Pancreas (tissue), 10 donors: ENCODE measurements at regions not wholly inside any gene's neighbourhood (a gene's known extent, or its start where the extent isn't known, plus 50 kb on each side); places are given as distances from the start of the nearest gene placed in this dataset.

ENCODE experiments used
- ATAC-seq, 4 donors: fragments of 200-7000 bp; cut with Tn5 transposase; one replicate each; pipeline versions ENCODE4 v1.8.0 to v1.9.1; 2020; ENCODE audit warnings: mild to moderate bottlenecking in 4 of 4, moderate library complexity in 4 of 4
- DNase-seq, 6 donors: peaks; one replicate each; pipeline ENCODE4 v3.0.0-alpha.2; 2020
- FAIRE-seq: peaks from 2 replicates; lab custom pipeline; 2012; peaks lifted over from hg19 to GRCh38; lab: Jason Lieb, UNC
- H3K27ac ChIP-seq, 4 donors: fragments of 200-600 bp; sonication (generic); 1 replicate in 3 of 4; 2 replicates in 1 of 4; pipeline versions ENCODE4 v1.5.0 to v1.8.0; 2020
- H3K27me3 ChIP-seq, 4 donors: fragments of 200-600 bp; one replicate each; pipeline ENCODE4 v1.8.0; 2021
- H3K36me3 ChIP-seq, 3 donors: fragments of 200-600 bp; sonication (generic) in 1 of 3; one replicate each; pipeline versions ENCODE4 v1.5.0 to v1.8.0; 2020 to 2021
- H3K4me1 ChIP-seq, 3 donors: fragments of 200-600 bp; one replicate each; pipeline ENCODE4 v1.8.0; 2021
- H3K4me3 ChIP-seq, 4 donors: fragments of 200-600 bp; sonication (generic) in 2 of 4; one replicate each; pipeline versions ENCODE4 v1.5.0 to v1.8.0; 2020 to 2021
- H3K9me3 ChIP-seq, 4 donors: fragments of 200-600 bp; one replicate each; pipeline ENCODE4 v1.8.0; 2021
- WGBS, 2 donors: extraction: QIAGEN DNeasy Blood & Tissue Kit; methylation state at CpG; one replicate each; pipeline ENCODE4 v1.1.7; 2013; 5-methylcytosine and 5-hydroxymethylcytosine counted together
- intact Hi-C, 3 donors: fragments of 100-400 bp; cut with DNase I; formaldehyde crosslinking; loops; one replicate each; pipeline versions ENCODE4 v1.11.1 to v1.14.2; 2022
- TF ChIP-seq, protein P1 (sequence below), 4 donors: fragments of 200-600 bp; sonication (generic) in 3 of 4; IDR thresholded peaks; one replicate each; pipeline versions ENCODE4 v1.5.0 to v1.8.0; 2021; ENCODE audit warnings: antibody characterized with exemption in 4 of 4
- donor health status: healthy with polysubstance abuse.
- donor health status: DM: no; HTN: no; CAD: no; lungs with moderate emphysema.
- donor health status: DM: no; HTN: no; CAD: no.
- donor health status: control.
- donor health status: control.
- donor health status: Bipolar disorder and iron deficiency.
- donor health status: DM: yes; HTN: yes; CAD: no.
- donor health status: DM: no; HTN: no; CAD: no.
- donor health status: DM: no; HTN: no; CAD: no.
- donor health status: DM: yes; HTN: yes; CAD: no.

DNA sequence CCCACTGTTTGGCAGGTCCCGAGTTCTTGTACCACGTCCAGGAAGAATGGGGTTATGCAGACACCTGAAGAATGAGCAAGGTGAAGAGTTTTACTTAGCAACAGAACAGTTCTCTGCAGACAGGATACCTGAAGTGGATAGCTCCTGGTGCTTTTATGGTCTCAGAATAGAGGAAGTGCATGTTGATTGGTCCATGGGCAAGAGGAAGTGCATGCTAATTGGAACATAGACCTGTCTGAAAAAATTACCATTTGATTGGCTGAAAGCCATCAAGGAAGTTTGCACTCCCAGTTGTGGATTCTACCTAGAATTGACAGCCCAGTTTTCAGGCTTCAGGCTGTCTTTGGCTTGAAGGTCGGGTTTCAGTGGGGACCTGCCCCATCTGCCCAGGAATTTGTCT is 887.5 kb downstream of the FAT4 start:
- ATAC-seq (no peak), FAIRE-seq (no peak), DNase-seq (no peak)
- intact Hi-C loops, result no loop called here
- no peaks in the 10 kb centered on the region for H3K9me3 ChIP-seq
- H3K27me3 ChIP-seq, result no peaks in the 10 kb centered on the region
- H3K4me1 ChIP-seq, result no peaks in the 10 kb centered on the region
- WGBS, 2 donors, result 47 to 74% methylated on average over 3 of the region's 3 CpGs
- TF ChIP-seq, protein P1, sequence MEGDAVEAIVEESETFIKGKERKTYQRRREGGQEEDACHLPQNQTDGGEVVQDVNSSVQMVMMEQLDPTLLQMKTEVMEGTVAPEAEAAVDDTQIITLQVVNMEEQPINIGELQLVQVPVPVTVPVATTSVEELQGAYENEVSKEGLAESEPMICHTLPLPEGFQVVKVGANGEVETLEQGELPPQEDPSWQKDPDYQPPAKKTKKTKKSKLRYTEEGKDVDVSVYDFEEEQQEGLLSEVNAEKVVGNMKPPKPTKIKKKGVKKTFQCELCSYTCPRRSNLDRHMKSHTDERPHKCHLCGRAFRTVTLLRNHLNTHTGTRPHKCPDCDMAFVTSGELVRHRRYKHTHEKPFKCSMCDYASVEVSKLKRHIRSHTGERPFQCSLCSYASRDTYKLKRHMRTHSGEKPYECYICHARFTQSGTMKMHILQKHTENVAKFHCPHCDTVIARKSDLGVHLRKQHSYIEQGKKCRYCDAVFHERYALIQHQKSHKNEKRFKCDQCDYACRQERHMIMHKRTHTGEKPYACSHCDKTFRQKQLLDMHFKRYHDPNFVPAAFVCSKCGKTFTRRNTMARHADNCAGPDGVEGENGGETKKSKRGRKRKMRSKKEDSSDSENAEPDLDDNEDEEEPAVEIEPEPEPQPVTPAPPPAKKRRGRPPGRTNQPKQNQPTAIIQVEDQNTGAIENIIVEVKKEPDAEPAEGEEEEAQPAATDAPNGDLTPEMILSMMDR (IDR thresholded peaks at IDR 0.05), result no peak
- no peak overlapping the region for H3K4me3 ChIP-seq
- H3K36me3 ChIP-seq, result no peaks in the 10 kb centered on the region
- no peak overlapping the region for H3K27ac ChIP-seq

DNA sequence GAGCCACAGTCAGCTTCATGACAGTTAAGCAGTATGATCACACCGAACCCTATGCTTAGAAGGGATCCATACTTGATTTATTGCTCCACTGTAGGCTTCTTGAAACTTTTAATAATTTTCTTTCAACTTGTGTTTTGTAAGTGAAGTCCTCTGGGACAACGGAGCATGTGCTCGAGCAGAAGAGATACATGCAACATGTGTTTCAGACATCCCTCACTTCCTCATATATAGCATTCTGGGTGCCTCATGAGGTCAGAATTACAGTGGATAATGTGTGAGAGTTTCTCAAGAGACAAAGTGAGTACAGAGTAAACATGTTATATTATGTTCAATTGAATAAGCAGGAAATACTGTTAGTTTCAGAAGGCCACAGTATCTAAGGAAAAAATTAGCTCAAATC is 893.2 kb downstream of the FAT4 start:
- intact Hi-C loops, result no loop called here
- Histone ChIP-seq H3K9me3 (no peaks in the 10 kb centered on the region), H3K4me1 (no peaks in the 10 kb centered on the region), H3K36me3 (no peaks in the 10 kb centered on the region), H3K27ac (no peak overlapping the region), H3K4me3 (no peak overlapping the region), H3K27me3 (no peaks in the 10 kb centered on the region)
- TF ChIP-seq, protein P1 (IDR thresholded peaks at IDR 0.05), result no peak
- WGBS, 2 donors, result 62 to 74% methylated on average over 3 of the region's 3 CpGs
- DNase-seq, result no peak
- FAIRE-seq, result no peak
- no peak for ATAC-seq

DNA sequence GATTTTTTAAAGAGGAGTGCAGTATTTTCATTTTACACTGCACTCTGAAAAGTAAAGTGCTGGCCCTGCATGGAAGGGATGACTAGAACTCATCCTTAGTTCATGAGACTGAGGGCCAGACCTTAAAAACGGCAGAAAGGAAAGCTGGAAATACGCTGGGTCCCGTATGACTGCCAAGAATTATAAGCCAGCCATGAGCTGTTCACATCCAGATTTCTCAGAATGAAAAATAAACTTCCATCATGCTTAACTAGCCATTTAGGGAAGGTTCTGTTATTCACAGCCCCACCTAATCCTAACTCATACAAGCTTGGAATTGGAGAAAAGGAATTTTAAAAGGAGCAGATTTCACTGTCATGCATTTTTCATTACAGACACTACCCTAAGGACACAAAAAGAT is 894.4 kb downstream of the FAT4 start:
- intact Hi-C loops, result no loop called here
- Histone ChIP-seq H3K27me3 (no peaks in the 10 kb centered on the region), H3K36me3 (no peaks in the 10 kb centered on the region), H3K4me1 (no peaks in the 10 kb centered on the region), H3K9me3 (no peaks in the 10 kb centered on the region), H3K27ac (no peak overlapping the region), H3K4me3 (no peak overlapping the region)
- TF ChIP-seq, protein P1 (IDR thresholded peaks at IDR 0.05), result no peak
- DNase-seq, result no peak
- 47 to 73% methylated on average over 3 of the region's 3 CpGs for WGBS, 2 donors
- no peak for ATAC-seq
- FAIRE-seq, result no peak

DNA sequence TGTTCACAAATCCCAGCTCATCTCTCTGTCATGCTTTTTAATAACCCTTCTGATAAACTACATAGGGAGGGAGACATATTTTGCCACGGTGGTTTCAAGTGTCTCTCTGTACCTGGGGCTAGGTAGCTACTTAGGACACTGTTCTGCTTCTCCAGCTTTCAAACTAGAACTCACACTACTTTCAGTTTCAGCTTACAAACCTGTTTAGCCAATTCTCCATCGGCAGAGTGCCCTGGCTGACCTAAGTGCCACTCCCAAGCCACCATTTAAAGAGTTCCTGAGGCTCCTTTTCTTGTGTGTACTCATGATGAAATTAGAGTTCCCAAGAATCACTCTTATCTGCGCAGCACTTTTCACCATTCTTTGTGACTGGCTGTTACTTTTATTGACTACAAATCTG is 899.2 kb downstream of the FAT4 start:
- no peak for FAIRE-seq
- WGBS, 2 donors, result 53 to 69% methylated on average over 3 of the region's 3 CpGs

DNA sequence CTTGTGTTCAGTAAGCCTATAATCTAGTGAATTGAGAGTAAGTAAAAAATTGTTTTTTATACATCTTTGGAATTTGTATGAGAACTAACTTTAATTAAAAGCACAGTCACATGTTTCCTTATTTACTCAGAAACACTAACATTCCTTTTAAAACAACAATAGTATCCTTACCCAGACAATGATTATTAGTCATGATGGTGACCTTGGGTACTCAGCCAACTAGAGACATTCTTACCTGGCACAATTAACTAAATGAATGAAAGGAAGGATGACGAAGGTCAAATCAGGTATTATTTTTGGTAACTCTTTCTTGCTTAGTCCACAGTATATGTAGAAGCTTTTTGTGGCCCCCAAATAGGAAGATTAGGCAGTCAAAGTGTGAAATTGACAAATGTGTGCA is 901.0 kb downstream of the FAT4 start:
- H3K9me3 ChIP-seq, result no peaks in the 10 kb centered on the region
- DNase-seq (no peak), FAIRE-seq (no peak), ATAC-seq (no peak)
- H3K27me3 ChIP-seq, result no peaks in the 10 kb centered on the region
- intact Hi-C loops, result no loop called here
- TF ChIP-seq, protein P1 (IDR thresholded peaks at IDR 0.05), result no peak
- no peaks in the 10 kb centered on the region for H3K4me1 ChIP-seq
- H3K4me3 ChIP-seq, result no peak overlapping the region
- H3K27ac ChIP-seq, result no peak overlapping the region
- WGBS, 2 donors, result 16% methylated on average over 1 of the region's 1 CpG
- no peaks in the 10 kb centered on the region for H3K36me3 ChIP-seq

More for the DNA sequence above, 899.2 kb downstream of the FAT4 start:
- Histone ChIP-seq H3K27ac (no peak overlapping the region), H3K9me3 (no peaks in the 10 kb centered on the region), H3K4me1 (no peaks in the 10 kb centered on the region), H3K4me3 (no peak overlapping the region), H3K36me3 (no peaks in the 10 kb centered on the region), H3K27me3 (no peaks in the 10 kb centered on the region)
- DNase-seq, result no peak
- intact Hi-C loops, result no loop called here
- no peak for ATAC-seq
- TF ChIP-seq, protein P1 (IDR thresholded peaks at IDR 0.05), result no peak
